GM19463 (cell line): ENCODE measurements at regions not wholly inside any gene's neighbourhood (a gene's known extent, or its start where the extent isn't known, plus 50 kb on each side); places are given as distances from the start of the nearest gene placed in this dataset.

Experiments
- ATAC-seq: cut with Tn5 transposase; IDR thresholded peaks from one replicate; pipeline ENCODE4 v1.9.1; 2021; ENCODE audit warnings: mild to moderate bottlenecking, moderate library complexity; ENCODE audit not compliant: unreplicated experiment

GRCh38 chr2:40760071-40760666, 308.3 kb upstream of the SLC8A1 start:
- peak; percentile 79 for ATAC-seq

DNA sequence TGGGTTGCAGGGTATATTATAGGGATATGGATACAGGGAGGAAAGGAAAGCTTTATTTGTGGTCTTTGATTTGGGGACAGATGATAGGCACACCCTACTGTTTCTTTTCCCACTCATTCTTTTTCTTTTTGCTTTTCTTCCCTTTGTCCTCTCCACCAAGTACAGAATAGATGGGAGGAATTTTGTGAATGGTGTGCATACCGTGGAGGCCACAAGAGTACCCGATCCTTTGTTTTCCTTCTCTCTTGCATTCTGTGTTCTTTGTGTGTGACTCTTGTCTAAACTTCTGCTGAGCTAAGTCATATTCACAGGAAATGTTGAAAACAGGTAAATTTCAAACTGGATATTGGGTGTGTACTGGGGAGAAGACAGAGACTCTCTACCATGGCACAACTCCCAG, 321.4 kb upstream of the SLC8A1 start:
- ATAC-seq, result no peak

DNA sequence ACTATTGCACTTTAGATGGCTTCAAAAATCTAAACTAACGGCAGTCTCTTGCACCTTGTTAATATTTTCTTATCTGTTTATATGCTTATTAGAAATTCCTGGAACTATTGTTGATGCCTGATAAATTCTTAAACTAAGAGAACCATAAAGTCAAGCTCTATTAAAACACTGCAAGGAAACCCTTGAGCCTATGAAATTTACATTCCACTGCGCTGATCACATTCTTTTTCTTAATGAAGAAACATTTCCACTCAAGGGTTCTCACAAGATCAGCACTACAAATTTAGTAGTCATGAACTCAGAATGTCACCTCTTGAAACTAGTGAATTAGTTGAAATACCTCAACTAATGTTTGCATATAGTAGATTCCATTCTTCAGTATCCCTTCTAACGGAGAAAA, 331.8 kb upstream of the SLC8A1 start:
- ATAC-seq, result no peak

- no peak for ATAC-seq
Measured at GRCh38 chr2:40786636-40787035, 334.7 kb upstream of the SLC8A1 start.

DNA sequence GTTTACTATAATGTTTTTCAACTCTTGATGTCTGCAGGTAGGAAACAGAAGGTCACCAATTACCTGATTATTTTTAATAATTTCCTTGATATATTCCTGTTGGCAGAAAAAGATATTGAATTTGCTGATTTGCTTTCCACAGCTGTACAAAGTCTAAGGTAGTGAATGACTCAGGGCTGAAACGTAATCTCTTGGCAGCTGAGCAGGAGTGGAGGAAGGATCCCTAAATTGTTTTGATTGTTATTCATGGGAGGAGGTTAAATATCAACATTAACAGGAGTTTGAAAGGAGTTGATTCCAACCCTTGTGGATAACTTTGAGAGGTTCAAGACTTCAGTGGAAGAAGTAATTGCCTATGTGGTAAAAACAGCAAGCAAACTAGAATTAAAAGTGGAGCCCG, 345.2 kb upstream of the SLC8A1 start:
- ATAC-seq, result no peak

- no peak for ATAC-seq
Measured at GRCh38 chr2:40803900-40804299, 352.0 kb upstream of the SLC8A1 start.

- no peak for ATAC-seq
Measured at GRCh38 chr2:40809156-40809555, 357.3 kb upstream of the SLC8A1 start.

DNA sequence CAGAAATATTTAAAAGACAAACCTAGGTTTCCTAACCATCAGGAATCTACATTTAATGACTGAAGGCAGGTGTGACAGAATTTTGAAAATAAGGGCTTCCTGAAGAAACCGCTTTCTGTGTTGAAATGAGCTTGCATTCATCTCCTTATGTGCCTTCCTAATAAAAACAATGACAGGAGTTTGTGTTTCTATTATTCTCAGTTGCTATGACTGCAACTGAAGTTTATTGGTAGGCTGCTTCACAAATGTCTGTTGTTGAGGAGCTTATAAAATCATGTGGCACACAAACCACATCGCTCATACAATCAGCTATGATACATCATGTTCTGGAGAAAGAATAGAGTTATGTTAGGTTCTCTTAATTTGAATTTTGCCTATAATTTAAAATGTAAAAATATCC, 362.7 kb upstream of the SLC8A1 start:
- ATAC-seq, result no peak

DNA sequence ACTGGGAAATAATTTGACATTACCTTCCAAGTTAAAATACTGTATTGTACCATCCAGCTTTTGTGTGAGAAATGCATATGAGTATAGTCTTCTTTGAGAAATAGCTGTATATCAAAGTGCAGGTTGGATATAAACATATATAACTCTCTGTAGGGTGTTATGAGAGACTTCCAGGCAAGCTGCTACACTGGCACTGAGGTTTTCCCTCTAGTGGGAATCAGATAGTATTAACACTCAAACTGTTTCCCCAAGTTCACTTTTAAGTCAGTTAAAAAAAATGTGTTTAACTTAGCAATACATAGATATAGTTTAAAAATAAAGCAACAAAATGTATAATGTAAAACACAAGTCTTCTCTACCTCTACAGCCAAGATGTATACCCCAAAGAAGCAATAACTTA, 368.4 kb upstream of the SLC8A1 start:
- ATAC-seq, result no peak

DNA sequence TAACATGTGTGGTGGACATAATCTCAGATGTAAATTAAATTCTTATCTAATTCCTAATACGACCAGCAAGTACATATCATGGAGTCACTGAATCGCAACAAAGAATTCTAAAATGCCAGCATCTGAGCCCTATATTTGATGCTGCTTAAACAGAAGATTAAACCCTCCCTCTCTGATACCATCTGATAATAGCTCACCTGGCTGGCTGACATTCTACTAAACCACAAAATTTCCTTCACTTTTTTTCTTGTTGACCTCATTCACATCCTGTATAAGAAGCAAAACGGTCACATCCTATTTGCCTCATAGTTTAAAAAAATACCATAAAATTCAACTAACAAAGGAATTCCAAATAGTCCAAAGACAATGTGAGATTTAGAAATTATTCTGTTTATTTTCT, 371.6 kb upstream of the SLC8A1 start:
- no peak for ATAC-seq

- no peak for ATAC-seq
Measured at GRCh38 chr2:40824278-40824677, 372.4 kb upstream of the SLC8A1 start.

- ATAC-seq, result no peak
Measured at GRCh38 chr2:40827392-40827791, 375.5 kb upstream of the SLC8A1 start.

DNA sequence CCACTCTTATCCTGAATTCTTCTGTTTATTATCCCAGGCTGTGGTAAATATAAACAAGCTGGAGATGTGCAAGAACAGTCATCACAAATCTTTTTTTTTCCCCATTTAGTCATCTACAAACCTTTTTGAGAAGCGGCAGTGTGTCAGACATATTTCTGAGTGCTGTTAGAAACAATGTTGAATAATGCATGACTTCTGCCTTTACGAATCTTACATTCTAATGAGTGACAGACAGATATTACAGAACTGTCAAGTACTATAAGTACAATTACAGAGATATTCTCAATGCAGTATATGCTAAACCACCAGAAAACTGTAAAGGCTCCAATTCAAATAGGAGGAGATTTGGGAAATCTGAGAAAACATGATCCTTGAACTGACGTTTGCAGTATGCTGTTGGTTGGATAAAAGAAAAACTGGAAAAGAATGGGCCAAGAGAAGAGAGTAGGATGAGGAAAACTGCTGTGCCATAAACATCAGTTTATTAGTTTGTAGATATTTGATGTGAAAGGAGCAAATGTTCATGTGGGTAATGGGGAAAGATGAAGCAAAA, 379.5 kb upstream of the SLC8A1 start:
- no peak for ATAC-seq

DNA sequence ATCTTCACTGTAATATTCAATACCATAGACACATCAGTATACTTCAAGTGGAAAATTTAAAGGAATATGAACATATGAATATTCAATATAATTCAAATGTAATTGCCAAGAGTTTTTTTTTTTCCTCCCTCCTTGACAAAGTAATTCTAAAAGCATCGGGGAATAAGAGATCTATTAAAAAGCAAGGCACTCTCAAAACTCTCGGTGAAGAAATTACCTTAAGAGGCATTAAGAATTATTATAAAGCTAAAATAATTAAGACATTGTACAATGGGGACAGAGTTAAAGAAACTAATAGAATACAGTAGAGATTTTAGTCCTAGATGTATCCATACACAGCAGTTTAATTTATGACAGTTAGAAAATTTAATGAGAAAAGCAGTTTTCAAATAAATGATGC, 390.0 kb upstream of the SLC8A1 start:
- no peak for ATAC-seq

DNA sequence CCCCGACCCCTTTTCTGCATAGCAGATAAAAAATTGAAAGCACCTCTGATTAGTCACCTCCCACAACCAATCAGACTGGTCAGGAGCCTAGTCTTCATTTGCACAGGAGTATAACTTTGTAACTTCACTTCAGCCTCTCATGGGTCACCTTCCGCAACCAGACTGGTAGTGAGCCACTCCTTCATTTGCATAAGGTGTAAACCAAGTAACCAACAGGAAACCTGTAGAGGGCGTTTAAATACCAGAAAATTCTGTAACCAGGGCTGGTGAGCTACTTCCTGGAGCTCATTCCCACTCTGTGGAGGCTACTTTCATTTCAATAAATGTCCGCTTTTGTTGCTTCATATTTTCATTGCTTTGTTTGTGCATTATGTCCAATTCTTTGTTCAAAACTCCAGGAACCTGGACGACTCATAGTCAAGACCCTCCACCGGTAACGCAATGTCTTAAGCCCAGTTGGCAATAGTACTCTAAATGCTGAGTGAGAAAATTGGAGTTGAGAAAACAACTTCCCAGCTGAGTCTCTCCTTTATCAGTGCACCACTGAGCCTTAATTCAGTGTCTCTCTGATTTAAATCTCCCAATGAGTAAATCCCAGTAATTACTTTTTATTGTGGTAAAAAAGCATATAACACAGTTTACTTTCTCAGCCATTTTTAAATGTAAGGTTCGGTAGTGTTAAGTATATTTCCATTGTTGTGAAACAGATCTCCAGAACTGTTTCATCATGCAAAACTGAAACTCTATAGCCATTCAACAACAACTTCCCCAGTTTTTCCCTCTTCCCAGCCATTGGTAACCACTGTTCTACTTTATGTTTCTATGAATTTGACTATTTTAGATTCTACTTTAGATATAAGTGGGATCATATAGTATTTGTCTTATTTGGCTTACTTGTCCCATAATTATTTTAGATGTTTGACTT, 392.7 kb upstream of the SLC8A1 start:
- no peak for ATAC-seq

DNA sequence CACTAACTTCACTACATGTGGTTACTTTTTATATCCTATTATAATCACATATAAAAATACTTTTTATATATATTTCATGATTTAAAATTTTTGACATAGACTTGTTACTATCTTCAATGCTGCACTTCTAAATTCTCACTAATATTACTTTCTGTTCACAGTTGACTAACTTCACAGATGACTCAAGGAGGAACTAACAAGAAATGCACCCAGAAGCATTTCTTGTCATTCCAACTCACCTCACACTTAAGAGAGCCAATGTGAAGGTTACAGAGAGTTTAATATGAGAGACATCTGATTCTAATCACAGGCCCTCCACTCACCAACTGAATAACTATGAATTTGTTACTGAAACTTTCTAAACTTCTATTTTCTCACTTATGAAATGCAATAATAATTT, 399.8 kb upstream of the SLC8A1 start:
- ATAC-seq, result no peak

GRCh38 chr2:40859617-40860016, 407.7 kb upstream of the SLC8A1 start:
- ATAC-seq, result no peak

DNA sequence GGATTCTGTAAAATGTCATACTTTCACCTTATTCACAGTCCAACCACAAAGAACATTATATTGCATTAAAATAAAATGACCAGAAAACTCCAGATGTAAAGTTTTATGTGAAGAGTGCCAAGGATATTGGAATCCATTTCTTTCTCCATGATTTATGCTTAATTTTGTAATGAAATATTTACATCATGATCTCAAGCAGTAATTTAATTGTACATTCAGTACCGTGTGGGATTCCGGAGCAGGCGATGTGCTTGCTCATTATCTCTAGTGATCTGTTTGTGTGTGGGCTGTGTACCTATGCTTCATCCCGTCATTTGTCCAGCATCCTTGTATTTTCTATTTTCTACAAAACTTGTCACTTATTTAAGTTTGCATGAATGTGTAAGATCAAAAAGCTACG, 415.9 kb upstream of the SLC8A1 start:
- no peak for ATAC-seq

DNA sequence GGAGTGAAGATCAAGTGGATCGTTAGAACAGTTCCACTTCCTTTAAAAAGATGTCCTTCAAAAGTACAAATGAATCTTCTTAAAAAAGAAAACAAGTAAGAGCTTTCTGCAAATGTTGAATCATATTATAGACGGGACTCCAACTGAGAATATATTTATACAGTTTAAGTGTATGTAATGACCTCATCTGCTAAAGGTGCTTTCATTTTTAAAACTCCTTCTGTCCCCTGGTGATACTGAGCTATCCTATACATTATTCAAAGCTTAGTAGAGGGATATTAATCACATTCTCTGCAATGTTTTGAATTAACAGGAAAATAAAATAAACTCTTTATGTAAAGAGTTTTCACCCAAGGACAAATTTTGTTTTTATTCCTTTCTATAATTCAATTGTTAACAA, 420.7 kb upstream of the SLC8A1 start:
- ATAC-seq, result no peak

GRCh38 chr2:40874380-40874779, 422.5 kb upstream of the SLC8A1 start:
- ATAC-seq, result no peak

GRCh38 chr2:40877734-40878288, 425.9 kb upstream of the SLC8A1 start:
- no peak for ATAC-seq

DNA sequence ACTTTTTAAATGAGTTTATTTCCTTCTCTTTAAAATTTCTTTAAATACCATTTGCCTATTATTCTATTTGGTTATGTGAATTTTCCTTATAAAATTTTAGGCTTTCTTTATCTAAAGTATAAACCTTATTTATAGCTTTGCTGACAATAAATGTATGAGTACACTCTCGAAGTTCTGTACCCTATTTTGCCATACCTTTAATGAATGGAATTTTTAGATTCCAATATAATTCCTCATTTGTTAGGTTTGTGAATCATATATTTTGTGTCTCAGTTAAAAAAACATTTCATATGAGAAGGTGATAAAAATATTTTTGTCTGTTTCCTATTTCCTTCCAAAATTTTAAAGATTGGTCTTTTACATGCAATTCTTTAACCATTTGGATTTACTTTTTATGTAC, 427.4 kb upstream of the SLC8A1 start:
- ATAC-seq, result no peak
